Body of pancreas (tissue), 4 donors: ENCODE measurements at regions not wholly inside any gene's neighbourhood (a gene's known extent, or its start where the extent isn't known, plus 50 kb on each side); places are given as distances from the start of the nearest gene placed in this dataset.

Source experiments
- ATAC-seq: fragments of 150-250 bp; one replicate; pipeline ENCODE4 v1.9.1; 2016
- DNase-seq, 4 donors: peaks; one replicate each; pipeline ENCODE4 v3.0.0-alpha.2; 2019
- H3K27ac ChIP-seq, 4 donors: fragments of 200-600 bp; sonication (generic); 1 replicate in 3 of 4; 2 replicates in 1 of 4; pipeline versions ENCODE4 v1.5.1 to v1.6.1; 2016 to 2019; ENCODE audit warnings: mild to moderate bottlenecking in 1 of 4, mixed read lengths in 1 of 4, moderate library complexity in 1 of 4
- H3K27me3 ChIP-seq, 2 donors: fragments of 200-600 bp; sonication (generic); one replicate each; pipeline ENCODE4 v1.6.0; 2016; ENCODE audit warnings: mild to moderate bottlenecking in 1 of 2
- H3K36me3 ChIP-seq, 2 donors: fragments of 200-600 bp; sonication (generic); replicated peaks in 1 of 2; 2 replicates each; pipeline ENCODE4 v1.5.1; 2016; ENCODE audit warnings: low read depth in 2 of 2; ENCODE audit not compliant: insufficient read depth in 1 of 2
- H3K4me1 ChIP-seq: fragments of 200-600 bp; sonication (generic); one replicate; pipeline ENCODE4 v1.6.0; 2016
- H3K4me3 ChIP-seq, 2 donors: fragments of 200-600 bp; sonication (generic); 1 replicate in 1 of 2; 2 replicates in 1 of 2; pipeline ENCODE4 v1.5.1; 2016 to 2019
- H3K9me3 ChIP-seq, 3 donors: fragments of 200-600 bp; sonication (generic); 1 replicate in 2 of 3; 2 replicates in 1 of 3; pipeline ENCODE4 v1.5.1; 2016
- CTCF ChIP-seq, 7 experiments: fragments of 450-650 bp in 4 of 7; fragments of 200-600 bp in 3 of 7; sonication (generic) in 3 of 7; IDR thresholded peaks; one replicate each; pipeline ENCODE4 v1.5.1; 2016 to 2019; ENCODE audit warnings: antibody characterized with exemption in 7 of 7
- POLR2A ChIP-seq, 3 donors: fragments of 450-650 bp; IDR thresholded peaks; one replicate each; pipeline ENCODE4 v1.6.1; 2016; ENCODE audit warnings: antibody characterized with exemption in 3 of 3, mild to moderate bottlenecking in 2 of 3
- WGBS, 2 donors: methylation state at CpG; one replicate each; pipeline ENCODE4 v1.1.5; 2017; 5-methylcytosine and 5-hydroxymethylcytosine counted together
- intact Hi-C: fragments of 100-400 bp; cut with DNase I; formaldehyde crosslinking; loops from one replicate; pipeline ENCODE4 v1.15.1; 2023

- H3K9me3 ChIP-seq = no peaks in the 10 kb centered on the region
- no peaks in the 10 kb centered on the region for H3K4me1 ChIP-seq
- no peak overlapping the region for H3K4me3 ChIP-seq
- H3K36me3 ChIP-seq = no peaks in the 10 kb centered on the region
- DNase-seq (no peak), ATAC-seq (no peak)
- 92% methylated on average over 4 of the region's 4 CpGs for WGBS, 2 donors
- H3K27ac ChIP-seq = no peak overlapping the region
- TF ChIP-seq CTCF (IDR thresholded peaks at IDR 0.05) = no peak
- TF ChIP-seq POLR2A (IDR thresholded peaks at IDR 0.05) = no peak
- no peaks in the 10 kb centered on the region for H3K27me3 ChIP-seq
- intact Hi-C loops = no loop called here
Observed at GRCh38 chr7:37526623-37527022, 78.0 kb upstream of the ELMO1 start.

GRCh38 chr7:37527109-37527508, 78.4 kb upstream of the ELMO1 start:
- intact Hi-C loops = no loop called here
- WGBS, 2 donors = 58 to 66% methylated on average over 4 of the region's 4 CpGs

GRCh38 chr7:37531225-37531624, 82.6 kb upstream of the ELMO1 start:
- intact Hi-C loops = no loop called here

More at GRCh38 chr7:37527109-37527508, 78.4 kb upstream of the ELMO1 start:
- Histone ChIP-seq H3K9me3 (no peaks in the 10 kb centered on the region), H3K4me3 (no peak overlapping the region), H3K36me3 (no peaks in the 10 kb centered on the region), H3K27ac (no peak overlapping the region), H3K27me3 (no peaks in the 10 kb centered on the region), H3K4me1 (no peaks in the 10 kb centered on the region)
- ATAC-seq (no peak), DNase-seq (no peak)
- TF ChIP-seq CTCF (IDR thresholded peaks at IDR 0.05) (no peak), POLR2A (IDR thresholded peaks at IDR 0.05) (no peak)

GRCh38 chr7:37532636-37533035, 84.0 kb upstream of the ELMO1 start:
- no peak for DNase-seq
- 91 to 96% methylated on average over 3 of the region's 3 CpGs for WGBS, 2 donors
- no peak overlapping the region for H3K27ac ChIP-seq
- intact Hi-C loops = no loop called here
- no peak for ATAC-seq
- H3K4me3 ChIP-seq = no peak overlapping the region
- H3K9me3 ChIP-seq = no peaks in the 10 kb centered on the region
- H3K27me3 ChIP-seq = no peaks in the 10 kb centered on the region
- H3K36me3 ChIP-seq = no peaks in the 10 kb centered on the region
- H3K4me1 ChIP-seq = no peaks in the 10 kb centered on the region
- no peak for TF ChIP-seq CTCF (IDR thresholded peaks at IDR 0.05)
- TF ChIP-seq POLR2A (IDR thresholded peaks at IDR 0.05) = no peak

More at GRCh38 chr7:37531225-37531624, 82.6 kb upstream of the ELMO1 start:
- no peak overlapping the region for H3K4me3 ChIP-seq
- no peaks in the 10 kb centered on the region for H3K4me1 ChIP-seq
- TF ChIP-seq CTCF (IDR thresholded peaks at IDR 0.05) = no peak
- no peak for TF ChIP-seq POLR2A (IDR thresholded peaks at IDR 0.05)
- no peak overlapping the region for H3K27ac ChIP-seq
- H3K36me3 ChIP-seq = no peaks in the 10 kb centered on the region
- no peaks in the 10 kb centered on the region for H3K9me3 ChIP-seq
- ATAC-seq (no peak), DNase-seq (no peak)
- 40 to 51% methylated on average over 6 of the region's 6 CpGs for WGBS, 2 donors
- no peaks in the 10 kb centered on the region for H3K27me3 ChIP-seq

GRCh38 chr7:37534893-37535610, 86.4 kb upstream of the ELMO1 start:
- Histone ChIP-seq H3K27me3 (no peaks in the 10 kb centered on the region), H3K27ac (no peak overlapping the region), H3K36me3 (no peaks in the 10 kb centered on the region), H3K4me3 (no peak overlapping the region), H3K9me3 (no peaks in the 10 kb centered on the region), H3K4me1 (no peaks in the 10 kb centered on the region)
- DNase-seq (no peak), ATAC-seq (no peak)
- 65 to 68% methylated on average over 7 of the region's 7 CpGs for WGBS, 2 donors
- intact Hi-C loops = no loop called here
- TF ChIP-seq POLR2A (IDR thresholded peaks at IDR 0.05) = no peak
- TF ChIP-seq CTCF (IDR thresholded peaks at IDR 0.05) = no peak
